ENCODE measurements at regions not wholly inside any gene's neighbourhood (a gene's known extent, or its start where the extent isn't known, plus 50 kb on each side); places are given as distances from the start of the nearest gene placed in this dataset.

GRCh38 chr6:91509711-91510110 lies 922.8 kb upstream of the MAP3K7 start:
- no peak for TF ChIP-seq SP1 (IDR thresholded peaks at IDR 0.05; ENCODE audit: low read depth, low read length)
- TF ChIP-seq EZH2 (IDR thresholded peaks at IDR 0.05; ENCODE audit: low read depth, low read length, severe bottlenecking) = no peak
- no peak for TF ChIP-seq CHD2 (IDR thresholded peaks at IDR 0.05; ENCODE audit: low read length)
- TF ChIP-seq JUND (IDR thresholded peaks at IDR 0.05; ENCODE audit: low read length) = no peak
- TF ChIP-seq CBX5 (IDR thresholded peaks at IDR 0.05; ENCODE audit: low read depth, low read length) = no peak
- no peak for TF ChIP-seq RFX5 (IDR thresholded peaks at IDR 0.05; ENCODE audit: borderline replicate concordance, low read depth, low read length)
- no peak for TF ChIP-seq SIN3A (conservative IDR thresholded peaks at IDR 0.05 in 1 of 2, IDR thresholded peaks at IDR 0.05 in 1 of 2; ENCODE audit: low read depth in 1 of 2, low read length in 2 of 2)
- TF ChIP-seq, protein P1, sequence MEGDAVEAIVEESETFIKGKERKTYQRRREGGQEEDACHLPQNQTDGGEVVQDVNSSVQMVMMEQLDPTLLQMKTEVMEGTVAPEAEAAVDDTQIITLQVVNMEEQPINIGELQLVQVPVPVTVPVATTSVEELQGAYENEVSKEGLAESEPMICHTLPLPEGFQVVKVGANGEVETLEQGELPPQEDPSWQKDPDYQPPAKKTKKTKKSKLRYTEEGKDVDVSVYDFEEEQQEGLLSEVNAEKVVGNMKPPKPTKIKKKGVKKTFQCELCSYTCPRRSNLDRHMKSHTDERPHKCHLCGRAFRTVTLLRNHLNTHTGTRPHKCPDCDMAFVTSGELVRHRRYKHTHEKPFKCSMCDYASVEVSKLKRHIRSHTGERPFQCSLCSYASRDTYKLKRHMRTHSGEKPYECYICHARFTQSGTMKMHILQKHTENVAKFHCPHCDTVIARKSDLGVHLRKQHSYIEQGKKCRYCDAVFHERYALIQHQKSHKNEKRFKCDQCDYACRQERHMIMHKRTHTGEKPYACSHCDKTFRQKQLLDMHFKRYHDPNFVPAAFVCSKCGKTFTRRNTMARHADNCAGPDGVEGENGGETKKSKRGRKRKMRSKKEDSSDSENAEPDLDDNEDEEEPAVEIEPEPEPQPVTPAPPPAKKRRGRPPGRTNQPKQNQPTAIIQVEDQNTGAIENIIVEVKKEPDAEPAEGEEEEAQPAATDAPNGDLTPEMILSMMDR (IDR thresholded peaks at IDR 0.05; ENCODE audit: control extremely low read depth in 1 of 3, insufficient read depth in 1 of 3, low read depth in 1 of 3, low read length in 3 of 3) = no peak
- TF ChIP-seq YY1 (IDR thresholded peaks at IDR 0.05; ENCODE audit: low read depth, low read length) = no peak
- no peak for TF ChIP-seq RBBP5 (IDR thresholded peaks at IDR 0.05; ENCODE audit: borderline replicate concordance, low read depth, low read length)
- TF ChIP-seq SUZ12 (IDR thresholded peaks at IDR 0.05; ENCODE audit: low read length) = no peak
- no peak for TF ChIP-seq USF2 (IDR thresholded peaks at IDR 0.05; ENCODE audit: low read length)
- no peak for TF ChIP-seq BACH1 (IDR thresholded peaks at IDR 0.05; ENCODE audit: low read length)
- no peak for TF ChIP-seq MAFK (IDR thresholded peaks at IDR 0.05; ENCODE audit: low read depth, low read length)

Data from H1 (cell line).